ENCODE measurements at regions not wholly inside any gene's neighbourhood (a gene's known extent, or its start where the extent isn't known, plus 50 kb on each side); places are given as distances from the start of the nearest gene placed in this dataset.
A peak's percentile ranks its signal among the peaks of the same experiment; 100 is the strongest.

GRCh38 chr5:134465816-134466240 is 54.1 kb upstream of the CDKN2AIPNL start (continued):
- TF ChIP-seq DEAF1 (CRISPR knock-in tag; IDR thresholded peaks at IDR 0.05) (0 out of 2 replicates have a peak, but pooled peaks have one; percentile 19), C11orf30 (IDR thresholded peaks at IDR 0.05; ENCODE audit: low read depth) (peak; percentile 90), NCOR1 (IDR thresholded peaks at IDR 0.05) (peak; percentile 28), TFAP4 (CRISPR knock-in tag; IDR thresholded peaks at IDR 0.05; ENCODE audit: borderline replicate concordance) (peak; percentile 71; the same call in 1 of the 2 replicates), MAFG (tag; conservative IDR thresholded peaks at IDR 0.05) (peak; percentile 83), E2F3 (CRISPR knock-in tag; IDR thresholded peaks at IDR 0.05) (0 out of 2 replicates have a peak, but pooled peaks have one; percentile 30), ZNF280B (CRISPR knock-in tag; IDR thresholded peaks at IDR 0.05) (no peak), CBFA2T3 (IDR thresholded peaks at IDR 0.05) (peak; percentile 57; the same call in 1 of the 2 replicates), TAF7 (tag; IDR thresholded peaks at IDR 0.05) (peak; percentile 58; the same call in 1 of the 2 replicates), ESRRA (IDR thresholded peaks at IDR 0.05; ENCODE audit: borderline replicate concordance, low read depth) (peak; percentile 55; the same call in 1 of the 2 replicates), POLR2A (conservative IDR thresholded peaks at IDR 0.05) (peak; percentile 85), ZNF740 (CRISPR knock-in tag; IDR thresholded peaks at IDR 0.05) (no peak), ZNF740 (tag; IDR thresholded peaks at IDR 0.05) (0 out of 4 replicates have a peak, but pooled peaks of 1 of the 2 experiments have one; percentile 29), TARDBP (IDR thresholded peaks at IDR 0.05) (0 out of 2 replicates have a peak, but pooled peaks have one; percentile 12), ZNF830 (CRISPR knock-in tag; IDR thresholded peaks at IDR 0.05) (no peak), ZNF280A (IDR thresholded peaks at IDR 0.05; ENCODE audit: low read depth, partially characterized antibody) (no peak), TBP (optimal IDR thresholded peaks at IDR 0.05; ENCODE audit: low read depth, low read length) (peak; percentile 69), ETS1 (conservative IDR thresholded peaks at IDR 0.05; ENCODE audit: control insufficient read depth, low read depth, low read length) (peak; percentile 31; the same call in 1 of the 2 replicates), ZBED1 (IDR thresholded peaks at IDR 0.05) (peak; percentile 80; the same call in 1 of the 2 replicates), CHD1 (IDR thresholded peaks at IDR 0.05; ENCODE audit: low read length) (peak; percentile 80)

Measured in K562 (cell line).